Endothelial cell of umbilical vein (primary cell): ENCODE measurements at regions not wholly inside any gene's neighbourhood (a gene's known extent, or its start where the extent isn't known, plus 50 kb on each side); places are given as distances from the start of the nearest gene placed in this dataset.

Experiments used
- BruUV-seq: library from RNA; stranded (reverse); fragments of 400-500 nt; replicated peaks from 2 replicates; lab custom pipeline; 2021; lab: Mats Ljungman, UMichigan
- CTCF ChIA-PET: fragments of 300-600, 350-600 bp; sonication (Branson Sonifier 250); formaldehyde crosslinking; loops from one replicate; lab custom pipeline; 2021; ENCODE audit warnings: antibody characterized with exemption, inconsistent platforms; lab: Charles Lee
- POLR2A ChIA-PET: fragments of 300-600, 350-600 bp; sonication (Branson Sonifier 250); formaldehyde crosslinking; loops from one replicate; lab custom pipeline; 2021; ENCODE audit warnings: antibody characterized with exemption, inconsistent platforms; lab: Charles Lee
- DNase-seq: peaks from one replicate; pipeline ENCODE4 v3.0.0-alpha.2; 2011; ENCODE audit warnings: low read depth, low spot score
- FAIRE-seq: peaks from 2 replicates; lab custom pipeline; 2011; peaks lifted over from hg19 to GRCh38; lab: Jason Lieb, UNC
- H2AFZ ChIP-seq: 2 replicates; pipeline ENCODE4 v1.6.0; 2012; ENCODE audit warnings: low read depth, low read length, control low read depth, inconsistent platforms
- H3K27ac ChIP-seq: 2 replicates; pipeline ENCODE4 v1.5.1; 2011; ENCODE audit warnings: low read depth, mild to moderate bottlenecking, control low read depth, low read length, moderate library complexity; ENCODE audit not compliant: insufficient read depth
- H3K27me3 ChIP-seq, 2 experiments: 2 replicates each; pipeline versions ENCODE4 v1.6.0 to v1.6.1; 2011; ENCODE audit warnings: low read length in 2 of 2, mixed read lengths in 1 of 2; ENCODE audit not compliant: control insufficient read depth in 2 of 2, insufficient read depth in 2 of 2
- H3K36me3 ChIP-seq, 2 experiments: 2 replicates in 1 of 2; 3 replicates in 1 of 2; pipeline ENCODE4 v1.5.1; 2011; ENCODE audit warnings: low read length in 2 of 2, mild to moderate bottlenecking in 1 of 2, moderate library complexity in 1 of 2; ENCODE audit not compliant: control insufficient read depth in 2 of 2, insufficient read depth in 2 of 2; ENCODE audit errors: extremely low read depth in 1 of 2
- H3K4me1 ChIP-seq: 3 replicates; pipeline ENCODE4 v1.5.1; 2011; ENCODE audit warnings: mild to moderate bottlenecking, low read length; ENCODE audit not compliant: control insufficient read depth, insufficient read depth; ENCODE audit errors: extremely low read depth
- H3K4me2 ChIP-seq: 2 replicates; pipeline ENCODE4 v1.6.1; 2011; ENCODE audit warnings: low read length, control low read depth, mixed read lengths; ENCODE audit not compliant: insufficient read depth
- H3K4me3 ChIP-seq, 3 experiments: fragments of 200-600 bp in 1 of 3; sonication (generic), shearing (Covaris generic) in 1 of 3; replicated peaks in 1 of 3; 2 replicates each; pipeline ENCODE4 v1.5.1; 2011 to 2016; ENCODE audit warnings: control low read depth in 3 of 3, low read length in 3 of 3, mild to moderate bottlenecking in 2 of 3, inconsistent platforms in 1 of 3, low read depth in 1 of 3, moderate library complexity in 1 of 3; ENCODE audit not compliant: insufficient read depth in 1 of 3
- H3K79me2 ChIP-seq: 2 replicates; pipeline ENCODE4 v1.6.0; 2012; ENCODE audit warnings: low read length, inconsistent platforms; ENCODE audit not compliant: control insufficient read depth, insufficient read depth
- H3K9ac ChIP-seq: replicated peaks from 2 replicates; pipeline ENCODE3; 2011; ENCODE audit warnings: low read length, control low read depth; ENCODE audit not compliant: insufficient read depth; ENCODE audit errors: extremely low read depth
- H3K9me1 ChIP-seq: replicated peaks from 3 replicates; pipeline ENCODE4 v1.6.0; 2011; ENCODE audit warnings: mild to moderate bottlenecking, low read length; ENCODE audit not compliant: control insufficient read depth, insufficient read depth; ENCODE audit errors: extremely low read depth
- H3K9me3 ChIP-seq: replicated peaks from 2 replicates; pipeline ENCODE4 v1.5.1; 2012; ENCODE audit warnings: low read length, inconsistent platforms; ENCODE audit not compliant: control insufficient read depth, insufficient read depth
- H4K20me1 ChIP-seq: replicated peaks from 2 replicates; pipeline ENCODE3; 2011; ENCODE audit warnings: mild to moderate bottlenecking, low read length; ENCODE audit not compliant: control insufficient read depth, insufficient read depth; ENCODE audit errors: extremely low read depth
- EZH2 ChIP-seq: IDR thresholded peaks from 2 replicates; pipeline ENCODE4 v1.6.1; 2012; ENCODE audit warnings: borderline replicate concordance, low read depth, mild to moderate bottlenecking, moderate library complexity, low read length, inconsistent platforms; ENCODE audit not compliant: severe bottlenecking
- FOS ChIP-seq: IDR thresholded peaks from 2 replicates; pipeline ENCODE4 v1.6.1; 2011; ENCODE audit warnings: mild to moderate bottlenecking, low read length, moderate library complexity, borderline replicate concordance; ENCODE audit not compliant: insufficient read depth
- GATA2 ChIP-seq: IDR thresholded peaks from 2 replicates; pipeline ENCODE4 v1.7.0; 2011; ENCODE audit warnings: low read depth, mild to moderate bottlenecking, moderate library complexity, mixed read lengths, low read length; ENCODE audit not compliant: insufficient read length, insufficient read depth
- JUN ChIP-seq: IDR thresholded peaks from 2 replicates; pipeline ENCODE4 v1.6.1; 2011; ENCODE audit warnings: borderline replicate concordance, low read depth; ENCODE audit not compliant: insufficient read length, insufficient read depth
- MYC ChIP-seq: IDR thresholded peaks from one replicate; pipeline ENCODE4 v1.6.1; 2011; ENCODE audit warnings: mild to moderate bottlenecking, low read depth, low read length
- POLR2A ChIP-seq: IDR thresholded peaks from 2 replicates; pipeline ENCODE4 v1.6.1; 2012; ENCODE audit warnings: low read depth, mild to moderate bottlenecking, control low read depth, low read length
- POLR2AphosphoS5 ChIP-seq: IDR thresholded peaks from 2 replicates; pipeline ENCODE4 v1.6.1; 2012; ENCODE audit warnings: low read depth, mild to moderate bottlenecking, control low read depth, low read length, moderate library complexity; ENCODE audit not compliant: insufficient read depth
- dilution Hi-C: fragments of 300-500 bp; cut with MboI; formaldehyde crosslinking; loops from one replicate; pipeline ENCODE4 v1.15.0; 2019; ENCODE audit warnings: low sequenced_read_pairs; ENCODE audit not compliant: extremely low pct_ligation_motif_present
- intact Hi-C: fragments of 100-400 bp; cut with micrococcal nuclease; formaldehyde crosslinking; loops from one replicate; pipeline ENCODE4 v1.10.0; 2022
- TF ChIP-seq, protein P1 (sequence below), 2 donors: IDR thresholded peaks; 1 replicate in 1 of 2; 2 replicates in 1 of 2; pipeline ENCODE4 v1.5.1; 2011; ENCODE audit warnings: low read length in 2 of 2, mild to moderate bottlenecking in 2 of 2, moderate library complexity in 2 of 2, control low read depth in 1 of 2, inconsistent platforms in 1 of 2, low read depth in 1 of 2; ENCODE audit not compliant: insufficient read depth in 1 of 2; ENCODE audit errors: extremely low read depth in 1 of 2
- TF ChIP-seq, protein P2 (sequence below): IDR thresholded peaks from 2 replicates; pipeline ENCODE4 v1.6.1; 2011; ENCODE audit not compliant: insufficient read depth, insufficient read length

DNA sequence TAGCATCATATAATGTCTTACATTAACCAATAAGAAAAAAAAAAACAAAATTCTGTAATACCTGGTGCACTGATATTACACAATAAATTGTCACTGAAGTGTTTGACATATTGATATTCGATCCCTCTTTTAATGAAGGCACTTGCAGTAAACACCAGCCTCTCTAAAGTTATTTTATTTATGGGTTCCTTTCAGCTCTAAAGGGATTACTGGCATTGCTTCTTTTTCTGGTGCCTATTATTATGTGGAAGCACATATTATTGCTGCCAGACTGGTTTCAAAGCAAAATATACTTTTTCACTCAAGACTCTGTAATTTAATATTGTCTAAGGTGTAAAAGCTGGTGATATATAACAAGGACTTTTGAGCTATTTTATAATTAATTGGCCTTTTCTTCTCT, 1090.5 kb downstream of the TRHDE start:
- no peaks in the 10 kb centered on the region for H3K9me1 ChIP-seq
- no peaks in the 10 kb centered on the region for H4K20me1 ChIP-seq
- H3K4me2 ChIP-seq = no peak overlapping the region
- intact Hi-C loops = no loop called here
- CTCF ChIA-PET = no interaction called here
- FAIRE-seq = no peak
- H3K9me3 ChIP-seq = no peaks in the 10 kb centered on the region
- H3K27me3 ChIP-seq = no peaks in the 10 kb centered on the region
- no peak overlapping the region for H2AFZ ChIP-seq
- no peaks in the 10 kb centered on the region for H3K36me3 ChIP-seq
- no peaks in the 10 kb centered on the region for H3K79me2 ChIP-seq
- dilution Hi-C loops = no loop called here
- no peak overlapping the region for H3K4me3 ChIP-seq
- no peak for DNase-seq
- no TSS peak for BruUV-seq
- H3K9ac ChIP-seq = no peak overlapping the region
- H3K4me1 ChIP-seq = no peaks in the 10 kb centered on the region
- H3K27ac ChIP-seq = no peak overlapping the region
- POLR2A ChIA-PET = no interaction called here
- no peak for TF ChIP-seq JUN
- no peak for TF ChIP-seq POLR2A
- no peak for TF ChIP-seq GATA2
- TF ChIP-seq MYC = no peak
- TF ChIP-seq, protein P1, sequence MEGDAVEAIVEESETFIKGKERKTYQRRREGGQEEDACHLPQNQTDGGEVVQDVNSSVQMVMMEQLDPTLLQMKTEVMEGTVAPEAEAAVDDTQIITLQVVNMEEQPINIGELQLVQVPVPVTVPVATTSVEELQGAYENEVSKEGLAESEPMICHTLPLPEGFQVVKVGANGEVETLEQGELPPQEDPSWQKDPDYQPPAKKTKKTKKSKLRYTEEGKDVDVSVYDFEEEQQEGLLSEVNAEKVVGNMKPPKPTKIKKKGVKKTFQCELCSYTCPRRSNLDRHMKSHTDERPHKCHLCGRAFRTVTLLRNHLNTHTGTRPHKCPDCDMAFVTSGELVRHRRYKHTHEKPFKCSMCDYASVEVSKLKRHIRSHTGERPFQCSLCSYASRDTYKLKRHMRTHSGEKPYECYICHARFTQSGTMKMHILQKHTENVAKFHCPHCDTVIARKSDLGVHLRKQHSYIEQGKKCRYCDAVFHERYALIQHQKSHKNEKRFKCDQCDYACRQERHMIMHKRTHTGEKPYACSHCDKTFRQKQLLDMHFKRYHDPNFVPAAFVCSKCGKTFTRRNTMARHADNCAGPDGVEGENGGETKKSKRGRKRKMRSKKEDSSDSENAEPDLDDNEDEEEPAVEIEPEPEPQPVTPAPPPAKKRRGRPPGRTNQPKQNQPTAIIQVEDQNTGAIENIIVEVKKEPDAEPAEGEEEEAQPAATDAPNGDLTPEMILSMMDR (IDR thresholded peaks at IDR 0.05; ENCODE audit: extremely low read depth in 1 of 2, insufficient read depth in 1 of 2, low read depth in 1 of 2, low read length in 2 of 2) = no peak
- TF ChIP-seq, protein P2, sequence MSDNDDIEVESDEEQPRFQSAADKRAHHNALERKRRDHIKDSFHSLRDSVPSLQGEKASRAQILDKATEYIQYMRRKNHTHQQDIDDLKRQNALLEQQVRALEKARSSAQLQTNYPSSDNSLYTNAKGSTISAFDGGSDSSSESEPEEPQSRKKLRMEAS = no peak
- no peak for TF ChIP-seq POLR2AphosphoS5
- no peak for TF ChIP-seq EZH2
- TF ChIP-seq FOS = no peak
